Liver (tissue), 8 donors: ENCODE measurements at regions not wholly inside any gene's neighbourhood (a gene's known extent, or its start where the extent isn't known, plus 50 kb on each side); places are given as distances from the start of the nearest gene placed in this dataset.
"Not testable (repeated sequence)": the region's sequence is repeated elsewhere in the genome, so short reads cannot be mapped to it uniquely, and the experiment has no call there.

Experiments
- DNase-seq: peaks from one replicate; pipeline ENCODE4 v3.0.0-alpha.2; 2017; ENCODE audit warnings: low spot score
- H3K27ac ChIP-seq, 2 donors: one replicate each; pipeline ENCODE4 v1.7.0; 2013; ENCODE audit warnings: inconsistent platforms in 2 of 2, low read length in 2 of 2, control low read depth in 1 of 2, low read depth in 1 of 2, mild to moderate bottlenecking in 1 of 2
- H3K27me3 ChIP-seq, 4 donors: one replicate each; pipeline versions ENCODE4 v1.6.1 to v1.7.0; 2013; ENCODE audit warnings: low read length in 3 of 4, inconsistent platforms in 1 of 4, mild to moderate bottlenecking in 1 of 4, moderate library complexity in 1 of 4; ENCODE audit not compliant: control insufficient read depth in 4 of 4, insufficient read depth in 4 of 4
- H3K36me3 ChIP-seq, 4 donors: one replicate each; pipeline versions ENCODE4 v1.6.1 to v1.7.0; 2013; ENCODE audit warnings: low read length in 3 of 4, mild to moderate bottlenecking in 3 of 4, low read depth in 1 of 4, moderate library complexity in 1 of 4; ENCODE audit not compliant: control insufficient read depth in 4 of 4, insufficient read depth in 3 of 4
- H3K4me1 ChIP-seq, 4 donors: one replicate each; pipeline versions ENCODE4 v1.6.1 to v1.7.0; 2013; ENCODE audit warnings: low read length in 3 of 4, mild to moderate bottlenecking in 3 of 4, moderate library complexity in 1 of 4; ENCODE audit not compliant: control insufficient read depth in 4 of 4, insufficient read depth in 4 of 4
- H3K4me3 ChIP-seq, 3 donors: one replicate each; pipeline versions ENCODE4 v1.6.1 to v1.7.0; 2013; ENCODE audit warnings: low read length in 3 of 3, control low read depth in 1 of 3, low read depth in 1 of 3, mild to moderate bottlenecking in 1 of 3
- H3K9ac ChIP-seq, 2 donors: one replicate each; pipeline ENCODE4 v1.7.0; 2013; ENCODE audit warnings: low read length in 2 of 2, mild to moderate bottlenecking in 2 of 2, moderate library complexity in 2 of 2, control low read depth in 1 of 2, low read depth in 1 of 2
- H3K9me3 ChIP-seq, 4 donors: one replicate each; pipeline versions ENCODE4 v1.6.1 to v1.7.0; 2013; ENCODE audit warnings: low read length in 3 of 4; ENCODE audit not compliant: control insufficient read depth in 4 of 4
- ATF3 ChIP-seq: IDR thresholded peaks from 2 replicates; pipeline ENCODE4 v1.6.1; 2016; ENCODE audit warnings: antibody characterized with exemption
- FOXA1 ChIP-seq: IDR thresholded peaks from 2 replicates; pipeline ENCODE4 v1.6.1; 2016; ENCODE audit warnings: antibody characterized with exemption
- FOXA2 ChIP-seq: IDR thresholded peaks from 2 replicates; pipeline ENCODE4 v1.6.1; 2016; ENCODE audit warnings: antibody characterized with exemption
- GABPA ChIP-seq, 2 donors: IDR thresholded peaks in 1 of 2; conservative IDR thresholded peaks in 1 of 2; 2 replicates each; pipeline ENCODE4 v1.6.1; 2016; ENCODE audit warnings: antibody characterized with exemption in 2 of 2, mild to moderate bottlenecking in 1 of 2, moderate library complexity in 1 of 2
- HNF4A ChIP-seq, 2 donors: conservative IDR thresholded peaks; 2 replicates each; pipeline ENCODE4 v1.6.1; 2016; ENCODE audit warnings: antibody characterized with exemption in 2 of 2, mild to moderate bottlenecking in 2 of 2
- HNF4G ChIP-seq: IDR thresholded peaks from 2 replicates; pipeline ENCODE4 v1.6.1; 2016; ENCODE audit warnings: antibody characterized with exemption
- JUND ChIP-seq, 2 donors: IDR thresholded peaks; 2 replicates each; pipeline ENCODE4 v1.6.1; 2016; ENCODE audit warnings: antibody characterized with exemption in 2 of 2
- MAX ChIP-seq: IDR thresholded peaks from 2 replicates; pipeline ENCODE4 v1.6.1; 2016; ENCODE audit warnings: antibody characterized with exemption
- NR2F2 ChIP-seq: IDR thresholded peaks from 2 replicates; pipeline ENCODE4 v1.6.1; 2016; ENCODE audit warnings: antibody characterized with exemption
- RAD21 ChIP-seq, 2 donors: IDR thresholded peaks; 2 replicates each; pipeline ENCODE4 v1.6.1; 2016; ENCODE audit warnings: antibody characterized with exemption in 2 of 2, mild to moderate bottlenecking in 2 of 2
- RXRA ChIP-seq, 2 donors: IDR thresholded peaks; 2 replicates each; pipeline ENCODE4 v1.6.1; 2017 to 2018; ENCODE audit warnings: antibody characterized with exemption in 2 of 2, mild to moderate bottlenecking in 1 of 2
- SP1 ChIP-seq: IDR thresholded peaks from 2 replicates; pipeline ENCODE4 v1.6.1; 2018; ENCODE audit warnings: antibody characterized with exemption, mild to moderate bottlenecking
- TAF1 ChIP-seq: conservative IDR thresholded peaks from 2 replicates; pipeline ENCODE4 v1.6.1; 2016; ENCODE audit warnings: antibody characterized with exemption, mild to moderate bottlenecking
- WGBS: extraction: QIAGEN DNeasy Blood & Tissue Kit; methylation state at CpG from one replicate; pipeline ENCODE4 v1.1.7; 2013; 5-methylcytosine and 5-hydroxymethylcytosine counted together
- TF ChIP-seq, protein P1 (sequence below): fragments of 150-350 bp; IDR thresholded peaks from 2 replicates; pipeline ENCODE4 v1.5.1; 2017; ENCODE audit warnings: improper control_type of control experiment, low read depth, low read length; ENCODE audit not compliant: missing input control
- TF ChIP-seq, protein P2 (sequence below): IDR thresholded peaks from 2 replicates; pipeline ENCODE4 v1.6.1; 2016; ENCODE audit warnings: antibody characterized with exemption, mild to moderate bottlenecking
- donor health status: healthy.
- donor health status: healthy.
- donor health status: healthy.
- donor health status: healthy.
- donor health status: healthy.

- Histone ChIP-seq H3K4me1 (no peaks in the 10 kb centered on the region), H3K36me3 (no peaks in the 10 kb centered on the region), H3K4me3 (no peak overlapping the region), H3K27ac (no peak overlapping the region), H3K9ac (no peak overlapping the region), H3K27me3 (no peaks in the 10 kb centered on the region), H3K9me3 (peaks cover 0 to 7% (median 2%) of the 10 kb centered on the region in 4 donors)
- TF ChIP-seq RAD21 (IDR thresholded peaks at IDR 0.05) (no peak), FOXA1 (no peak), HNF4A (conservative IDR thresholded peaks at IDR 0.05) (peak; percentile 3 to 44)
- 53% methylated on average over 3 of the region's 3 CpGs for WGBS
- no peak for DNase-seq
These were observed 97.2 kb upstream of the NR3C2 start for GRCh38 chr4:148539387-148539786.

GRCh38 chr4:148533851-148534250 lies 91.6 kb upstream of the NR3C2 start:
- DNase-seq = not testable (repeated sequence)
- peaks cover 5 to 17% (median 6%) of the 10 kb centered on the region in 4 donors for H3K9me3 ChIP-seq
- WGBS = 83% methylated on average over 1 of the region's 1 CpG

GRCh38 chr4:148530114-148530513 lies 87.9 kb upstream of the NR3C2 start:
- Histone ChIP-seq H3K9me3 (peaks cover 5 to 14% (median 6%) of the 10 kb centered on the region in 4 donors), H3K4me1 (no peaks in the 10 kb centered on the region), H3K36me3 (no peaks in the 10 kb centered on the region), H3K4me3 (no peak overlapping the region), H3K27ac (no peak overlapping the region), H3K27me3 (no peaks in the 10 kb centered on the region), H3K9ac (no peak overlapping the region)
- TF ChIP-seq NR2F2 = no peak
- no peak for TF ChIP-seq TAF1
- TF ChIP-seq JUND (IDR thresholded peaks at IDR 0.05) = no peak
- TF ChIP-seq MAX = no peak
- TF ChIP-seq, protein P1, sequence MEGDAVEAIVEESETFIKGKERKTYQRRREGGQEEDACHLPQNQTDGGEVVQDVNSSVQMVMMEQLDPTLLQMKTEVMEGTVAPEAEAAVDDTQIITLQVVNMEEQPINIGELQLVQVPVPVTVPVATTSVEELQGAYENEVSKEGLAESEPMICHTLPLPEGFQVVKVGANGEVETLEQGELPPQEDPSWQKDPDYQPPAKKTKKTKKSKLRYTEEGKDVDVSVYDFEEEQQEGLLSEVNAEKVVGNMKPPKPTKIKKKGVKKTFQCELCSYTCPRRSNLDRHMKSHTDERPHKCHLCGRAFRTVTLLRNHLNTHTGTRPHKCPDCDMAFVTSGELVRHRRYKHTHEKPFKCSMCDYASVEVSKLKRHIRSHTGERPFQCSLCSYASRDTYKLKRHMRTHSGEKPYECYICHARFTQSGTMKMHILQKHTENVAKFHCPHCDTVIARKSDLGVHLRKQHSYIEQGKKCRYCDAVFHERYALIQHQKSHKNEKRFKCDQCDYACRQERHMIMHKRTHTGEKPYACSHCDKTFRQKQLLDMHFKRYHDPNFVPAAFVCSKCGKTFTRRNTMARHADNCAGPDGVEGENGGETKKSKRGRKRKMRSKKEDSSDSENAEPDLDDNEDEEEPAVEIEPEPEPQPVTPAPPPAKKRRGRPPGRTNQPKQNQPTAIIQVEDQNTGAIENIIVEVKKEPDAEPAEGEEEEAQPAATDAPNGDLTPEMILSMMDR = no peak
- no peak for TF ChIP-seq GABPA (IDR thresholded peaks at IDR 0.05 in 1 of 2, conservative IDR thresholded peaks at IDR 0.05 in 1 of 2)
- no peak for TF ChIP-seq SP1
- no peak for TF ChIP-seq FOXA2
- no peak for TF ChIP-seq HNF4A (conservative IDR thresholded peaks at IDR 0.05)
- no peak for TF ChIP-seq RAD21 (IDR thresholded peaks at IDR 0.05)
- TF ChIP-seq ATF3 = no peak
- TF ChIP-seq HNF4G = no peak
- TF ChIP-seq RXRA (IDR thresholded peaks at IDR 0.05) = no peak
- TF ChIP-seq, protein P2, sequence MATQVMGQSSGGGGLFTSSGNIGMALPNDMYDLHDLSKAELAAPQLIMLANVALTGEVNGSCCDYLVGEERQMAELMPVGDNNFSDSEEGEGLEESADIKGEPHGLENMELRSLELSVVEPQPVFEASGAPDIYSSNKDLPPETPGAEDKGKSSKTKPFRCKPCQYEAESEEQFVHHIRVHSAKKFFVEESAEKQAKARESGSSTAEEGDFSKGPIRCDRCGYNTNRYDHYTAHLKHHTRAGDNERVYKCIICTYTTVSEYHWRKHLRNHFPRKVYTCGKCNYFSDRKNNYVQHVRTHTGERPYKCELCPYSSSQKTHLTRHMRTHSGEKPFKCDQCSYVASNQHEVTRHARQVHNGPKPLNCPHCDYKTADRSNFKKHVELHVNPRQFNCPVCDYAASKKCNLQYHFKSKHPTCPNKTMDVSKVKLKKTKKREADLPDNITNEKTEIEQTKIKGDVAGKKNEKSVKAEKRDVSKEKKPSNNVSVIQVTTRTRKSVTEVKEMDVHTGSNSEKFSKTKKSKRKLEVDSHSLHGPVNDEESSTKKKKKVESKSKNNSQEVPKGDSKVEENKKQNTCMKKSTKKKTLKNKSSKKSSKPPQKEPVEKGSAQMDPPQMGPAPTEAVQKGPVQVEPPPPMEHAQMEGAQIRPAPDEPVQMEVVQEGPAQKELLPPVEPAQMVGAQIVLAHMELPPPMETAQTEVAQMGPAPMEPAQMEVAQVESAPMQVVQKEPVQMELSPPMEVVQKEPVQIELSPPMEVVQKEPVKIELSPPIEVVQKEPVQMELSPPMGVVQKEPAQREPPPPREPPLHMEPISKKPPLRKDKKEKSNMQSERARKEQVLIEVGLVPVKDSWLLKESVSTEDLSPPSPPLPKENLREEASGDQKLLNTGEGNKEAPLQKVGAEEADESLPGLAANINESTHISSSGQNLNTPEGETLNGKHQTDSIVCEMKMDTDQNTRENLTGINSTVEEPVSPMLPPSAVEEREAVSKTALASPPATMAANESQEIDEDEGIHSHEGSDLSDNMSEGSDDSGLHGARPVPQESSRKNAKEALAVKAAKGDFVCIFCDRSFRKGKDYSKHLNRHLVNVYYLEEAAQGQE = no peak
- no peak for DNase-seq

More at GRCh38 chr4:148533851-148534250, 91.6 kb upstream of the NR3C2 start:
- not testable (repeated sequence) for H3K27ac ChIP-seq, H3K27me3 ChIP-seq, H3K4me1 ChIP-seq, H3K36me3 ChIP-seq, H3K9ac ChIP-seq, H3K4me3 ChIP-seq
